T1000 (cell line): ENCODE measurements at regions not wholly inside any gene's neighbourhood (a gene's known extent, or its start where the extent isn't known, plus 50 kb on each side); places are given as distances from the start of the nearest gene placed in this dataset.
"Not testable (repeated sequence)": the region's sequence is repeated elsewhere in the genome, so short reads cannot be mapped to it uniquely, and the experiment has no call there.

Experiments
- DNase-seq: peaks from one replicate; lab custom pipeline; 2025; ENCODE audit warnings: mixed read lengths; lab: John Stamatoyannopoulos, UW

- no peak for DNase-seq
Measured at GRCh38 chr5:154620411-154620810, 134.8 kb upstream of the LARP1 start.

GRCh38 chr5:154618696-154619095 lies 136.5 kb upstream of the LARP1 start:
- no peak for DNase-seq

GRCh38 chr5:154614595-154614994 lies 136.6 kb upstream of the HAND1 start:
- no peak for DNase-seq

GRCh38 chr5:154614125-154614524 lies 136.1 kb upstream of the HAND1 start:
- DNase-seq, result no peak

GRCh38 chr5:154612666-154613065 lies 134.6 kb upstream of the HAND1 start:
- no peak for DNase-seq

- no peak for DNase-seq
Measured at GRCh38 chr5:154611341-154611767, 133.3 kb upstream of the HAND1 start.

GRCh38 chr5:154610321-154611154 lies 132.5 kb upstream of the HAND1 start:
- DNase-seq, result no peak

- no peak for DNase-seq
Measured at GRCh38 chr5:154609251-154609650, 131.2 kb upstream of the HAND1 start.

- DNase-seq, result no peak
Measured at GRCh38 chr5:154608531-154609011, 130.5 kb upstream of the HAND1 start.

- DNase-seq, result no peak
Measured at GRCh38 chr5:154607746-154608145, 129.7 kb upstream of the HAND1 start.

- no peak for DNase-seq
Measured at GRCh38 chr5:154606246-154606645, 128.2 kb upstream of the HAND1 start.

GRCh38 chr5:154603953-154604679 lies 126.1 kb upstream of the HAND1 start:
- DNase-seq, result no peak

- no peak for DNase-seq
Measured at GRCh38 chr5:154603485-154603884, 125.5 kb upstream of the HAND1 start.

GRCh38 chr5:154603011-154603410 lies 125.0 kb upstream of the HAND1 start:
- DNase-seq, result no peak

GRCh38 chr5:154601014-154601413 lies 123.0 kb upstream of the HAND1 start:
- DNase-seq, result no peak

- DNase-seq, result no peak
Measured at GRCh38 chr5:154598021-154598420, 120.0 kb upstream of the HAND1 start.

- DNase-seq, result not testable (repeated sequence)
Measured at GRCh38 chr5:154596844-154597243, 118.8 kb upstream of the HAND1 start.

GRCh38 chr5:154595662-154596061 lies 117.6 kb upstream of the HAND1 start:
- DNase-seq, result no peak

GRCh38 chr5:154593796-154594195 lies 115.8 kb upstream of the HAND1 start:
- DNase-seq, result no peak

- DNase-seq, result no peak
Measured at GRCh38 chr5:154593071-154593470, 115.0 kb upstream of the HAND1 start.

GRCh38 chr5:154590093-154590724 lies 112.2 kb upstream of the HAND1 start:
- DNase-seq, result no peak

GRCh38 chr5:154589511-154589910 lies 111.5 kb upstream of the HAND1 start:
- DNase-seq, result no peak
